HCT116 (cell line): ENCODE measurements at regions not wholly inside any gene's neighbourhood (a gene's known extent, or its start where the extent isn't known, plus 50 kb on each side); places are given as distances from the start of the nearest gene placed in this dataset.

Experiments used
- ATAC-seq: fragments of 200-7000 bp; cut with Tn5 transposase; 2 replicates; pipeline ENCODE4 v1.9.1; 2020; ENCODE audit warnings: mild to moderate bottlenecking, moderate library complexity
- BruUV-seq: library from RNA; stranded (reverse); fragments of 400-500 nt; replicated peaks from 2 replicates; lab custom pipeline; 2021; lab: Mats Ljungman, UMichigan
- CTCF ChIA-PET: fragments of 300-600 bp; sonication (Branson Sonifier 250); formaldehyde crosslinking; loops from one replicate; lab custom pipeline; 2021; ENCODE audit warnings: antibody characterized with exemption; lab: Charles Lee
- POLR2A ChIA-PET: fragments of 300-600, 350-600 bp; sonication (Branson Sonifier 250); formaldehyde crosslinking; loops from one replicate; lab custom pipeline; 2021; ENCODE audit warnings: antibody characterized with exemption; lab: Charles Lee
- RAD21 ChIA-PET, 2 experiments: fragments of 300-600 bp; sonication (Branson Sonifier 250); formaldehyde crosslinking; loops; one replicate each; lab custom pipeline; 2023; ENCODE audit warnings: low total read pairs in 2 of 2; ENCODE audit not compliant: uncharacterized antibody in 2 of 2, unreplicated experiment in 2 of 2, low non-redundant PET in 1 of 2; lab: Charles Lee
- DNase-seq: peaks from one replicate; pipeline ENCODE4 v3.0.0-alpha.2; 2010; ENCODE audit warnings: low read depth, low spot score
- H2AFZ ChIP-seq: fragments of 200-600 bp; shearing (Covaris generic), sonication (generic); 2 replicates; pipeline ENCODE4 v1.6.1; 2017; ENCODE audit warnings: low read depth, mixed run types, mixed read lengths, antibody characterized with exemption, low read length; ENCODE audit not compliant: poor library complexity, severe bottlenecking
- H3K27ac ChIP-seq: 2 replicates; pipeline ENCODE4 v1.5.1; 2012; ENCODE audit warnings: low read depth, low read length
- H3K27me3 ChIP-seq: fragments of 200-600 bp; sonication (generic); 2 replicates; pipeline ENCODE4 v1.6.1; 2016; ENCODE audit warnings: mixed run types, low read length, mixed read lengths; ENCODE audit not compliant: insufficient read depth
- H3K36me3 ChIP-seq, 2 experiments: fragments of 200-500 bp in 1 of 2; fragments of 200-600 bp in 1 of 2; sonication (Bioruptor generic) in 1 of 2; sonication (generic) in 1 of 2; 2 replicates each; pipeline versions ENCODE4 v1.5.1 to v1.6.1; 2014 to 2016; ENCODE audit warnings: low read length in 2 of 2, inconsistent platforms in 1 of 2, mixed read lengths in 1 of 2, mixed run types in 1 of 2; ENCODE audit not compliant: insufficient read depth in 2 of 2, control insufficient read depth in 1 of 2
- H3K4me1 ChIP-seq, 2 experiments: fragments of 200-600 bp in 1 of 2; sonication (generic) in 1 of 2; 2 replicates each; pipeline versions ENCODE4 v1.5.1 to v1.6.1; 2012 to 2017; ENCODE audit warnings: low read length in 2 of 2, inconsistent platforms in 1 of 2, mild to moderate bottlenecking in 1 of 2, mixed read lengths in 1 of 2, mixed run types in 1 of 2, moderate library complexity in 1 of 2; ENCODE audit not compliant: insufficient read depth in 2 of 2, control insufficient read depth in 1 of 2
- H3K4me2 ChIP-seq: fragments of 200-600 bp; sonication (generic); 2 replicates; pipeline ENCODE4 v1.6.1; 2017; ENCODE audit warnings: mixed run types, low read length, mixed read lengths
- H3K4me3 ChIP-seq, 2 experiments: fragments of 200-600 bp in 1 of 2; sonication (generic) in 1 of 2; replicated peaks in 1 of 2; 2 replicates each; pipeline ENCODE4 v1.5.1; 2011 to 2016; ENCODE audit warnings: low read length in 2 of 2, control low read depth in 1 of 2, low read depth in 1 of 2, mild to moderate bottlenecking in 1 of 2, mixed read lengths in 1 of 2, mixed run types in 1 of 2
- H3K79me2 ChIP-seq: fragments of 200-600 bp; sonication (generic); 2 replicates; pipeline ENCODE4 v1.6.1; 2017; ENCODE audit warnings: mild to moderate bottlenecking, mixed run types, low read length, moderate library complexity, mixed read lengths; ENCODE audit not compliant: insufficient read depth
- H3K9ac ChIP-seq: fragments of 200-600 bp; sonication (generic); 2 replicates; pipeline ENCODE4 v1.6.1; 2016; ENCODE audit warnings: low read length, mixed read lengths
- H3K9me2 ChIP-seq: fragments of 200-600 bp; sonication (generic), shearing (Covaris generic); 2 replicates; pipeline ENCODE4 v1.6.1; 2017; ENCODE audit warnings: mixed run types, mild to moderate bottlenecking, moderate library complexity; ENCODE audit not compliant: insufficient read depth
- H3K9me3 ChIP-seq, 2 experiments: fragments of 200-500 bp in 1 of 2; fragments of 200-600 bp in 1 of 2; sonication (Bioruptor generic) in 1 of 2; sonication (generic) in 1 of 2; 2 replicates each; pipeline ENCODE4 v1.6.1; 2014 to 2017; ENCODE audit warnings: low read length in 2 of 2, mixed read lengths in 2 of 2, inconsistent platforms in 1 of 2, low read depth in 1 of 2, mild to moderate bottlenecking in 1 of 2, mixed run types in 1 of 2, moderate library complexity in 1 of 2; ENCODE audit not compliant: control insufficient read depth in 1 of 2, insufficient read depth in 1 of 2
- H4K20me1 ChIP-seq: fragments of 200-600 bp; sonication (generic), shearing (Covaris generic); 2 replicates; pipeline ENCODE4 v1.6.1; 2017; ENCODE audit warnings: mixed run types, mild to moderate bottlenecking, moderate library complexity; ENCODE audit not compliant: insufficient read depth
- CBX3 ChIP-seq: IDR thresholded peaks from 2 replicates; pipeline ENCODE4 v1.6.1; 2012; ENCODE audit warnings: low read depth
- ELF1 ChIP-seq: IDR thresholded peaks from 2 replicates; pipeline ENCODE4 v1.6.1; 2012; ENCODE audit warnings: low read depth, borderline replicate concordance
- EZH2phosphoT487 ChIP-seq: fragments of 200-600 bp; IDR thresholded peaks from 2 replicates; pipeline ENCODE4 v1.6.1; 2018; ENCODE audit warnings: antibody characterized with exemption, borderline replicate concordance
- FOSL1 ChIP-seq: IDR thresholded peaks from 2 replicates; pipeline ENCODE4 v1.6.1; 2012; ENCODE audit warnings: low read depth
- JUND ChIP-seq: IDR thresholded peaks from 2 replicates; pipeline ENCODE4 v1.6.1; 2012
- MAX ChIP-seq: IDR thresholded peaks from 2 replicates; pipeline ENCODE4 v1.6.1; 2012
- POLR2A ChIP-seq: IDR thresholded peaks from 2 replicates; pipeline ENCODE4 v1.7.0; 2011; ENCODE audit warnings: borderline replicate concordance; ENCODE audit not compliant: insufficient read depth, insufficient read length; ENCODE audit errors: extremely low read depth
- POLR2AphosphoS5 ChIP-seq: IDR thresholded peaks from 2 replicates; pipeline ENCODE4 v1.6.1; 2011; ENCODE audit warnings: mild to moderate bottlenecking, low read depth, low read length, moderate library complexity
- SIN3A ChIP-seq: IDR thresholded peaks from 2 replicates; pipeline ENCODE4 v1.6.1; 2012; ENCODE audit warnings: low read depth
- SP1 ChIP-seq: IDR thresholded peaks from 2 replicates; pipeline ENCODE4 v1.6.1; 2012; ENCODE audit warnings: low read depth
- SRF ChIP-seq: IDR thresholded peaks from 2 replicates; pipeline ENCODE4 v1.6.1; 2012; ENCODE audit warnings: low read depth
- TCF7L2 ChIP-seq: IDR thresholded peaks from 2 replicates; pipeline ENCODE4 v1.7.0; 2011; ENCODE audit warnings: borderline replicate concordance, inconsistent platforms; ENCODE audit not compliant: insufficient read depth, insufficient read length; ENCODE audit errors: extremely low read depth
- YY1 ChIP-seq: IDR thresholded peaks from 2 replicates; pipeline ENCODE4 v1.6.1; 2011; ENCODE audit warnings: low read length, low read depth, moderate library complexity, mild to moderate bottlenecking; ENCODE audit not compliant: insufficient replicate concordance; ENCODE audit errors: extremely low read depth
- ZBTB33 ChIP-seq: IDR thresholded peaks from 2 replicates; pipeline ENCODE4 v1.6.1; 2011; ENCODE audit warnings: mild to moderate bottlenecking, low read length, moderate library complexity; ENCODE audit not compliant: insufficient replicate concordance; ENCODE audit errors: extremely low read depth
- ZNF274 ChIP-seq: fragments of 200-500 bp; sonication (Bioruptor generic); IDR thresholded peaks from 2 replicates; pipeline ENCODE4 v1.6.1; 2014; ENCODE audit warnings: mild to moderate bottlenecking, low read depth, low read length, inconsistent platforms
- intact Hi-C: fragments of 100-400 bp; cut with micrococcal nuclease; formaldehyde crosslinking; loops from 2 replicates; pipeline ENCODE4 v1.10.0; 2022
- TF ChIP-seq, protein P1 (sequence below): IDR thresholded peaks from 2 replicates; pipeline ENCODE4 v1.6.1; 2012

GRCh38 chr20:46786566-46786965, 77.1 kb downstream of the SLC2A10 start:
- TF ChIP-seq SP1 (no peak), YY1 (no peak), SIN3A (no peak), POLR2AphosphoS5 (no peak), POLR2A (no peak), TCF7L2 (no peak), ZBTB33 (no peak), CBX3 (no peak), FOSL1 (no peak), JUND (no peak), SRF (no peak), MAX (no peak), ZNF274 (no peak), ELF1 (no peak), EZH2phosphoT487 (no peak)
- TF ChIP-seq, protein P1, sequence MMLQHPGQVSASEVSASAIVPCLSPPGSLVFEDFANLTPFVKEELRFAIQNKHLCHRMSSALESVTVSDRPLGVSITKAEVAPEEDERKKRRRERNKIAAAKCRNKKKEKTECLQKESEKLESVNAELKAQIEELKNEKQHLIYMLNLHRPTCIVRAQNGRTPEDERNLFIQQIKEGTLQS, result no peak
- Histone ChIP-seq H3K9me2 (no peaks in the 10 kb centered on the region), H3K27ac (no peak overlapping the region), H2AFZ (no peak overlapping the region), H3K9me3 (no peaks in the 10 kb centered on the region), H3K9ac (no peak overlapping the region), H3K4me3 (no peak overlapping the region), H3K79me2 (no peaks in the 10 kb centered on the region), H4K20me1 (no peaks in the 10 kb centered on the region), H3K27me3 (no peaks in the 10 kb centered on the region), H3K36me3 (no peaks in the 10 kb centered on the region), H3K4me2 (no peak overlapping the region), H3K4me1 (peaks cover 0 to 5% of the 10 kb centered on the region in 2 experiments; a peak in 1 of 4 replicates)
- CTCF ChIA-PET, result no interaction called here
- no peak for ATAC-seq
- no TSS peak for BruUV-seq
- no peak for DNase-seq
- RAD21 ChIA-PET, result no interaction called here
- POLR2A ChIA-PET, result no interaction called here
- intact Hi-C loops, result no loop called here
